PFSK-1 (cell line): ENCODE measurements at regions not wholly inside any gene's neighbourhood (a gene's known extent, or its start where the extent isn't known, plus 50 kb on each side); places are given as distances from the start of the nearest gene placed in this dataset.

Experiments
- POLR2AphosphoS5 ChIP-seq: IDR thresholded peaks from 2 replicates; pipeline ENCODE4 v1.6.1; 2012; ENCODE audit warnings: low read depth, mild to moderate bottlenecking, control low read depth, low read length, moderate library complexity
- SIN3A ChIP-seq: IDR thresholded peaks from 2 replicates; pipeline ENCODE4 v1.6.1; 2012; ENCODE audit warnings: mild to moderate bottlenecking, low read length, moderate library complexity, borderline replicate concordance; ENCODE audit not compliant: insufficient read depth
- TF ChIP-seq, protein P1 (sequence below), 2 experiments: IDR thresholded peaks; 2 replicates each; pipeline versions ENCODE4 v1.6.1 to v1.8.0; 2011 to 2012; ENCODE audit warnings: low read depth in 2 of 2, low read length in 2 of 2, control low read depth in 1 of 2, inconsistent platforms in 1 of 2, mild to moderate bottlenecking in 1 of 2, moderate library complexity in 1 of 2; ENCODE audit not compliant: insufficient read depth in 1 of 2

DNA sequence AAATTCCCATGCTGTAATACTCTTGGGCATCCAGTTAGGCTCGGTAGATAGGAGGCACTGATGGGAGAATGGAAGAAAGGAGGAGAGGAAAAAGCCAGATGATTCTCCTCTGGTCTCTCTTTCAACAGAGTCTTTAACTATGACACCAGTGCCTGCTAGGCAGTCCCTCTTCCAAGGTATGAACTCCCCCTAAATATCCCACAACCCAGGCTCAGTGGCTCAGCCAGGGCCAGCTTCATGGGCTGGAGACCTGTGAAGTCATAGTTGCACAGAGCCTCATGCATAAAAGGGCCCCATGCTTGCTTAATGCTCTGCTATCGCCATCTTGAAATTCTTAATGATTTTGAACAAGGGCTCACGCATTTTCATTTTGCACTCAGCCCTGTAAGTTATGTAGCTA, 869.2 kb upstream of the GCFC2 start:
- TF ChIP-seq, protein P1, sequence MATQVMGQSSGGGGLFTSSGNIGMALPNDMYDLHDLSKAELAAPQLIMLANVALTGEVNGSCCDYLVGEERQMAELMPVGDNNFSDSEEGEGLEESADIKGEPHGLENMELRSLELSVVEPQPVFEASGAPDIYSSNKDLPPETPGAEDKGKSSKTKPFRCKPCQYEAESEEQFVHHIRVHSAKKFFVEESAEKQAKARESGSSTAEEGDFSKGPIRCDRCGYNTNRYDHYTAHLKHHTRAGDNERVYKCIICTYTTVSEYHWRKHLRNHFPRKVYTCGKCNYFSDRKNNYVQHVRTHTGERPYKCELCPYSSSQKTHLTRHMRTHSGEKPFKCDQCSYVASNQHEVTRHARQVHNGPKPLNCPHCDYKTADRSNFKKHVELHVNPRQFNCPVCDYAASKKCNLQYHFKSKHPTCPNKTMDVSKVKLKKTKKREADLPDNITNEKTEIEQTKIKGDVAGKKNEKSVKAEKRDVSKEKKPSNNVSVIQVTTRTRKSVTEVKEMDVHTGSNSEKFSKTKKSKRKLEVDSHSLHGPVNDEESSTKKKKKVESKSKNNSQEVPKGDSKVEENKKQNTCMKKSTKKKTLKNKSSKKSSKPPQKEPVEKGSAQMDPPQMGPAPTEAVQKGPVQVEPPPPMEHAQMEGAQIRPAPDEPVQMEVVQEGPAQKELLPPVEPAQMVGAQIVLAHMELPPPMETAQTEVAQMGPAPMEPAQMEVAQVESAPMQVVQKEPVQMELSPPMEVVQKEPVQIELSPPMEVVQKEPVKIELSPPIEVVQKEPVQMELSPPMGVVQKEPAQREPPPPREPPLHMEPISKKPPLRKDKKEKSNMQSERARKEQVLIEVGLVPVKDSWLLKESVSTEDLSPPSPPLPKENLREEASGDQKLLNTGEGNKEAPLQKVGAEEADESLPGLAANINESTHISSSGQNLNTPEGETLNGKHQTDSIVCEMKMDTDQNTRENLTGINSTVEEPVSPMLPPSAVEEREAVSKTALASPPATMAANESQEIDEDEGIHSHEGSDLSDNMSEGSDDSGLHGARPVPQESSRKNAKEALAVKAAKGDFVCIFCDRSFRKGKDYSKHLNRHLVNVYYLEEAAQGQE (IDR thresholded peaks at IDR 0.05; ENCODE audit: insufficient read depth in 1 of 2, low read depth in 2 of 2, low read length in 2 of 2): no peak
- TF ChIP-seq POLR2AphosphoS5 (no peak), SIN3A (no peak)
